GM12891 (cell line): ENCODE measurements at regions not wholly inside any gene's neighbourhood (a gene's known extent, or its start where the extent isn't known, plus 50 kb on each side); places are given as distances from the start of the nearest gene placed in this dataset.

ENCODE experiments used
- PAX5 ChIP-seq: IDR thresholded peaks from 2 replicates; pipeline ENCODE4 v1.6.1; 2011; ENCODE audit warnings: low read length, moderate library complexity, mild to moderate bottlenecking; ENCODE audit not compliant: insufficient read depth, severe bottlenecking
- POLR2A ChIP-seq: IDR thresholded peaks from 2 replicates; pipeline ENCODE4 v1.6.1; 2011; ENCODE audit warnings: low read depth, low read length, control low read depth
- POLR2AphosphoS5 ChIP-seq: IDR thresholded peaks from 2 replicates; pipeline ENCODE4 v1.6.1; 2011; ENCODE audit warnings: low read depth, low read length, control low read depth
- TAF1 ChIP-seq: IDR thresholded peaks from 2 replicates; pipeline ENCODE4 v1.6.1; 2011; ENCODE audit warnings: low read depth, low read length, control low read depth

DNA sequence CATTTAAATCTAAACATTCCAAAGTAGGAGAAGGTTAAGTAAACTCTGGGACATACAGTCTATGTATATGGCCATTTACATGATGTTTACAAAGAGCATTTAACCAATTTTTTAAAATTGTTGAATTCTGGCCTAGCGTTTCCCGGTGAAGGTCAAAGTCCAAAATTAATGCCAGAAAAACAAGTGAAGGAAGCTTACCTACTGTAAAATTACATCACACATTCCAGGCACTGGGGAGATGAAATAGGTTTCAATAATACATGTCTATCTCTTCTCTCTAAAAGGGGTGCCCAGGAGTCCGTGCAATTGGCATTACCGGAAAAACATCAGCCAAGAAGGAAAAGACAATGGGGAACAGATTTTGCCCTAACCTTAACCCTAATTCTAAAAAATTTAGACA lies 358.8 kb downstream of the VPS13C start:
- TF ChIP-seq PAX5 (no peak), POLR2A (no peak), POLR2AphosphoS5 (no peak), TAF1 (no peak)
